ENCODE measurements at regions not wholly inside any gene's neighbourhood (a gene's known extent, or its start where the extent isn't known, plus 50 kb on each side); places are given as distances from the start of the nearest gene placed in this dataset.

DNA sequence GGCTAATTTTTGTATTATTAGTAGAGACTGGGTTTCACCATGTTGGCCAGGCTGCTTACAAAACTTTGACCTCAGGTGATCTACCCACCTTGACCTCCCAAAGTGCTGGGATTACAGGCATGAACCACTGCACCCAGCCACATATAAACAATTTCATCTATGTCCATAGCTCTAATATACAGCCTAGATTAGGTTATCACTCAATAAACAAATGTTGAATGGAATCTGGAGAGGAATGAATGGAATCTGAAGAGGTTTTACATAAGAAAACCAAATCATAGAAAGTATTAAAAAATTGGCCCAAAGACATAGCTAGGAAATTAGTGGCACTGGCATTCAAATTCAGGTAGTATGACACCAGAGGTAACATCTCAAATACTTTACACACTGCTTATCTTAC is 1401.4 kb upstream of the TENM4 start:
- DNase-seq (no peak), FAIRE-seq (no peak)
- Histone ChIP-seq H3K4me3 (ENCODE audit: low read depth in 1 of 3, low read length in 3 of 3) (no peak overlapping the region), H3K36me3 (ENCODE audit: control insufficient read depth in 3 of 3, insufficient read depth in 2 of 3, low read depth in 1 of 3, low read length in 3 of 3) (no peaks in the 10 kb centered on the region), H3K4me1 (ENCODE audit: control insufficient read depth in 3 of 3, insufficient read depth in 2 of 3, low read depth in 1 of 3, low read length in 2 of 3) (no peaks in the 10 kb centered on the region), H3K27me3 (ENCODE audit: control insufficient read depth in 3 of 3, insufficient read depth in 3 of 3, low read length in 3 of 3) (no peaks in the 10 kb centered on the region), H3K9me3 (ENCODE audit: control insufficient read depth in 2 of 2, insufficient read depth in 1 of 2, low read depth in 1 of 2, low read length in 1 of 2) (no peaks in the 10 kb centered on the region), H3K27ac (ENCODE audit: low read depth in 1 of 3, low read length in 2 of 3) (no peak overlapping the region)

DNA sequence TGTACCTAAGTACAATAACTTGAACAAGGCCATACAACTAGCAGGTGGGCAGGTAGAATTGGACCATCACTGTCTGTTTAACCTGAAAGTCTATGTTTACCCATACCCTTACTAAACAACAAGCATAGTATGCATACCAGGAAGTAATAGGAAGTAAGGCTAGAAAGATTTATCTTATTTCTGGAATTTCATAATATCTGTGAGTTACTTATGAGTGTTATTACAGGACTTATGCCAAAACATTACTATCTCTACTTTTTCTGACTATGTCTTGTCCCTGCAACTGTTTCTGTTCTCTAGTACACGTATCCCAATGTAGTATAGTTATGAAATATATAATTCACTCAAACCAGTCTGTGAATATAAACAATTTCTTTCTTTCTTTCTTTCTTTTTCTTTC is 1400.8 kb upstream of the TENM4 start:
- Histone ChIP-seq H3K4me1 (ENCODE audit: control insufficient read depth in 3 of 3, insufficient read depth in 2 of 3, low read depth in 1 of 3, low read length in 2 of 3) (no peaks in the 10 kb centered on the region), H3K27ac (ENCODE audit: low read depth in 1 of 3, low read length in 2 of 3) (no peak overlapping the region), H3K4me3 (ENCODE audit: low read depth in 1 of 3, low read length in 3 of 3) (no peak overlapping the region), H3K9me3 (ENCODE audit: control insufficient read depth in 2 of 2, insufficient read depth in 1 of 2, low read depth in 1 of 2, low read length in 1 of 2) (no peaks in the 10 kb centered on the region), H3K27me3 (ENCODE audit: control insufficient read depth in 3 of 3, insufficient read depth in 3 of 3, low read length in 3 of 3) (no peaks in the 10 kb centered on the region), H3K36me3 (ENCODE audit: control insufficient read depth in 3 of 3, insufficient read depth in 2 of 3, low read depth in 1 of 3, low read length in 3 of 3) (no peaks in the 10 kb centered on the region)
- DNase-seq = no peak
- 77 to 91% (median 81%) methylated on average over 1 of the region's 1 CpG for WGBS, 3 donors
- FAIRE-seq = no peak

GRCh38 chr11:80838153-80838552 is 1397.3 kb upstream of the TENM4 start:
- no peaks in the 10 kb centered on the region for H3K36me3 ChIP-seq (ENCODE audit: control insufficient read depth in 3 of 3, insufficient read depth in 2 of 3, low read depth in 1 of 3, low read length in 3 of 3)
- 86 to 100% (median 97%) methylated on average over 1 of the region's 1 CpG for WGBS, 3 donors
- no peak overlapping the region for H3K4me3 ChIP-seq (ENCODE audit: low read depth in 1 of 3, low read length in 3 of 3)
- no peaks in the 10 kb centered on the region for H3K27me3 ChIP-seq (ENCODE audit: control insufficient read depth in 3 of 3, insufficient read depth in 3 of 3, low read length in 3 of 3)
- H3K9me3 ChIP-seq (ENCODE audit: control insufficient read depth in 2 of 2, insufficient read depth in 1 of 2, low read depth in 1 of 2, low read length in 1 of 2) = no peaks in the 10 kb centered on the region
- no peak overlapping the region for H3K27ac ChIP-seq (ENCODE audit: low read depth in 1 of 3, low read length in 2 of 3)
- FAIRE-seq (no peak), DNase-seq (no peak)
- no peaks in the 10 kb centered on the region for H3K4me1 ChIP-seq (ENCODE audit: control insufficient read depth in 3 of 3, insufficient read depth in 2 of 3, low read depth in 1 of 3, low read length in 2 of 3)

DNA sequence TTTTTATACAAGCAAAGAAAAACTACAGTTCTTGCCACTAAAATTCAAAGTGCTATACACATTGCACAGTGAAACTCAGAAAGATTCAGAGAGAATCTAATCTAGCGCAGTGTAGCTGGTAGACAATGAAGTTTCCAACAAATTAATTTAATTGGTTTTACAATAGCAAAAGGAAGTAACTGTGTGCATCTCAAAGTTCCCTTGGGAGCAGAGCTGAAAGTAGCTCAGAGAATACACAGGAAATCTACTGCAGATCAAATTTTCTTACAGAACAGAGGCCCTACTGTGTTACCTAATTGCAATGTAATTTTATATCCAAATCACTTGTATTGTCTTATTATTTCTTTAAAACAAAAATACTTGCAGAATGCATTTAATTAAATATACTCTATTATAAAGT is 1396.2 kb upstream of the TENM4 start:
- FAIRE-seq = no peak
- WGBS, 3 donors = 89 to 97% (median 95%) methylated on average over 1 of the region's 1 CpG
- H3K9me3 ChIP-seq (ENCODE audit: control insufficient read depth in 2 of 2, insufficient read depth in 1 of 2, low read depth in 1 of 2, low read length in 1 of 2) = no peaks in the 10 kb centered on the region

DNA sequence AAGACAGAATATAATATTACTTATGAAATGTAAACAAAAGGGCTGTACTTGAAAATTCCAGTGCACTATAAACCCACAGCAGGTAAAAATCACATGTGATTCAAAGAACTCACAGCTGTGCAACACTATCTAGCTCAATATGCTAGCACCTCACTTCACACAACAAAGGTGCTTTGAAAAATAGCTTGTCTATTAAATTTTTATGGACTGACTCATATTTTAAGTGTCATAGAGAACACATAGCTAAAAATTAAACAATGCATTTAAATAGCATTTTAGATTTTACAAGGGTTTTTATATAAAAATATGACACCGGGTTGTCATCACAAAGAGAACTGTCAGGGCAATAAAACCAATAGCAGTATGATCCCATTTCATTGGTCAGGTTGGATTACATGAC is 1390.5 kb upstream of the TENM4 start:
- Histone ChIP-seq H3K4me1 (ENCODE audit: control insufficient read depth in 3 of 3, insufficient read depth in 2 of 3, low read depth in 1 of 3, low read length in 2 of 3) (no peaks in the 10 kb centered on the region), H3K9me3 (ENCODE audit: control insufficient read depth in 2 of 2, insufficient read depth in 1 of 2, low read depth in 1 of 2, low read length in 1 of 2) (no peaks in the 10 kb centered on the region), H3K36me3 (ENCODE audit: control insufficient read depth in 3 of 3, insufficient read depth in 2 of 3, low read depth in 1 of 3, low read length in 3 of 3) (no peaks in the 10 kb centered on the region), H3K27ac (ENCODE audit: low read depth in 1 of 3, low read length in 2 of 3) (no peak overlapping the region), H3K27me3 (ENCODE audit: control insufficient read depth in 3 of 3, insufficient read depth in 3 of 3, low read length in 3 of 3) (no peaks in the 10 kb centered on the region), H3K4me3 (ENCODE audit: low read depth in 1 of 3, low read length in 3 of 3) (no peak overlapping the region)
- DNase-seq (no peak), FAIRE-seq (no peak)
- 83 to 98% (median 85%) methylated on average over 1 of the region's 1 CpG for WGBS, 3 donors

More for the DNA sequence above, 1396.2 kb upstream of the TENM4 start:
- Histone ChIP-seq H3K36me3 (ENCODE audit: control insufficient read depth in 3 of 3, insufficient read depth in 2 of 3, low read depth in 1 of 3, low read length in 3 of 3) (no peaks in the 10 kb centered on the region), H3K27ac (ENCODE audit: low read depth in 1 of 3, low read length in 2 of 3) (no peak overlapping the region), H3K27me3 (ENCODE audit: control insufficient read depth in 3 of 3, insufficient read depth in 3 of 3, low read length in 3 of 3) (no peaks in the 10 kb centered on the region), H3K4me3 (ENCODE audit: low read depth in 1 of 3, low read length in 3 of 3) (no peak overlapping the region), H3K4me1 (ENCODE audit: control insufficient read depth in 3 of 3, insufficient read depth in 2 of 3, low read depth in 1 of 3, low read length in 2 of 3) (no peaks in the 10 kb centered on the region)
- no peak for DNase-seq

GRCh38 chr11:80827781-80828180 is 1387.0 kb upstream of the TENM4 start:
- H3K36me3 ChIP-seq (ENCODE audit: control insufficient read depth in 3 of 3, insufficient read depth in 2 of 3, low read depth in 1 of 3, low read length in 3 of 3) = no peaks in the 10 kb centered on the region
- DNase-seq (no peak), FAIRE-seq (no peak)
- H3K27me3 ChIP-seq (ENCODE audit: control insufficient read depth in 3 of 3, insufficient read depth in 3 of 3, low read length in 3 of 3) = no peaks in the 10 kb centered on the region
- H3K4me3 ChIP-seq (ENCODE audit: low read depth in 1 of 3, low read length in 3 of 3) = no peak overlapping the region
- no peaks in the 10 kb centered on the region for H3K4me1 ChIP-seq (ENCODE audit: control insufficient read depth in 3 of 3, insufficient read depth in 2 of 3, low read depth in 1 of 3, low read length in 2 of 3)
- no peak overlapping the region for H3K27ac ChIP-seq (ENCODE audit: low read depth in 1 of 3, low read length in 2 of 3)
- no peaks in the 10 kb centered on the region for H3K9me3 ChIP-seq (ENCODE audit: control insufficient read depth in 2 of 2, insufficient read depth in 1 of 2, low read depth in 1 of 2, low read length in 1 of 2)
- WGBS, 3 donors = 65 to 75% (median 73%) methylated on average over 3 of the region's 3 CpGs

GRCh38 chr11:80826808-80827207 is 1386.0 kb upstream of the TENM4 start:
- FAIRE-seq (no peak), DNase-seq (no peak)
- 74 to 87% (median 77%) methylated on average over 2 of the region's 2 CpGs for WGBS, 3 donors
- Histone ChIP-seq H3K27me3 (ENCODE audit: control insufficient read depth in 3 of 3, insufficient read depth in 3 of 3, low read length in 3 of 3) (no peaks in the 10 kb centered on the region), H3K4me1 (ENCODE audit: control insufficient read depth in 3 of 3, insufficient read depth in 2 of 3, low read depth in 1 of 3, low read length in 2 of 3) (no peaks in the 10 kb centered on the region), H3K9me3 (ENCODE audit: control insufficient read depth in 2 of 2, insufficient read depth in 1 of 2, low read depth in 1 of 2, low read length in 1 of 2) (no peaks in the 10 kb centered on the region), H3K27ac (ENCODE audit: low read depth in 1 of 3, low read length in 2 of 3) (no peak overlapping the region), H3K4me3 (ENCODE audit: low read depth in 1 of 3, low read length in 3 of 3) (no peak overlapping the region), H3K36me3 (ENCODE audit: control insufficient read depth in 3 of 3, insufficient read depth in 2 of 3, low read depth in 1 of 3, low read length in 3 of 3) (no peaks in the 10 kb centered on the region)

GRCh38 chr11:80822308-80822707 is 1381.5 kb upstream of the TENM4 start:
- FAIRE-seq (no peak), DNase-seq (no peak)
- Histone ChIP-seq H3K4me1 (ENCODE audit: control insufficient read depth in 3 of 3, insufficient read depth in 2 of 3, low read depth in 1 of 3, low read length in 2 of 3) (no peaks in the 10 kb centered on the region), H3K4me3 (ENCODE audit: low read depth in 1 of 3, low read length in 3 of 3) (no peak overlapping the region), H3K36me3 (ENCODE audit: control insufficient read depth in 3 of 3, insufficient read depth in 2 of 3, low read depth in 1 of 3, low read length in 3 of 3) (no peaks in the 10 kb centered on the region), H3K27ac (ENCODE audit: low read depth in 1 of 3, low read length in 2 of 3) (no peak overlapping the region), H3K9me3 (ENCODE audit: control insufficient read depth in 2 of 2, insufficient read depth in 1 of 2, low read depth in 1 of 2, low read length in 1 of 2) (no peaks in the 10 kb centered on the region), H3K27me3 (ENCODE audit: control insufficient read depth in 3 of 3, insufficient read depth in 3 of 3, low read length in 3 of 3) (no peaks in the 10 kb centered on the region)
- 87 to 93% (median 89%) methylated on average over 7 of the region's 7 CpGs for WGBS, 3 donors

GRCh38 chr11:80819271-80819670 is 1378.4 kb upstream of the TENM4 start:
- H3K4me3 ChIP-seq (ENCODE audit: low read depth in 1 of 3, low read length in 3 of 3) = no peak overlapping the region
- DNase-seq = no peak
- H3K9me3 ChIP-seq (ENCODE audit: control insufficient read depth in 2 of 2, insufficient read depth in 1 of 2, low read depth in 1 of 2, low read length in 1 of 2) = no peaks in the 10 kb centered on the region
- no peaks in the 10 kb centered on the region for H3K4me1 ChIP-seq (ENCODE audit: control insufficient read depth in 3 of 3, insufficient read depth in 2 of 3, low read depth in 1 of 3, low read length in 2 of 3)
- no peaks in the 10 kb centered on the region for H3K27me3 ChIP-seq (ENCODE audit: control insufficient read depth in 3 of 3, insufficient read depth in 3 of 3, low read length in 3 of 3)
- H3K36me3 ChIP-seq (ENCODE audit: control insufficient read depth in 3 of 3, insufficient read depth in 2 of 3, low read depth in 1 of 3, low read length in 3 of 3) = no peaks in the 10 kb centered on the region
- 92 to 98% (median 94%) methylated on average over 1 of the region's 1 CpG for WGBS, 3 donors
- FAIRE-seq = no peak
- no peak overlapping the region for H3K27ac ChIP-seq (ENCODE audit: low read depth in 1 of 3, low read length in 2 of 3)

Data from small intestine (tissue), 7 donors.